ENCODE measurements at regions not wholly inside any gene's neighbourhood (a gene's known extent, or its start where the extent isn't known, plus 50 kb on each side); places are given as distances from the start of the nearest gene placed in this dataset.

GRCh38 chr5:90014420-90014819 is 395.1 kb downstream of the CETN3 start:
- peak overlapping the region; percentile 60 for H2AFZ ChIP-seq (ENCODE audit: low read length)
- no peak overlapping the region for H2BK5ac ChIP-seq (ENCODE audit: low read length)
- H3K4me1 ChIP-seq (ENCODE audit: control insufficient read depth in 2 of 2, insufficient read depth in 1 of 2, low read depth in 1 of 2, low read length in 2 of 2): peaks cover 1 to 17% of the 10 kb centered on the region in 2 donors
- H4K91ac ChIP-seq (ENCODE audit: low read depth, low read length, poor library complexity): no peak overlapping the region
- H2BK15ac ChIP-seq (ENCODE audit: low read length): no peak overlapping the region
- no peak overlapping the region for H3K18ac ChIP-seq (ENCODE audit: low read length)
- H2BK12ac ChIP-seq (ENCODE audit: low read length): no peak overlapping the region
- no peak overlapping the region for H3K4ac ChIP-seq (ENCODE audit: low read length)
- H3K23ac ChIP-seq (ENCODE audit: low read depth, low read length, poor library complexity): no peak overlapping the region
- no peaks in the 10 kb centered on the region for H3K36me3 ChIP-seq (replicated peaks in 1 of 2; ENCODE audit: control insufficient read depth in 2 of 2, insufficient read depth in 2 of 2, low read length in 2 of 2)
- no peak overlapping the region for H4K8ac ChIP-seq (ENCODE audit: low read depth, low read length)
- H3K4me2 ChIP-seq (ENCODE audit: insufficient read depth, low read length, poor library complexity, severe bottlenecking): no peak overlapping the region
- H3K4me3 ChIP-seq (ENCODE audit: low read length in 2 of 2): no peak overlapping the region
- H3K9me3 ChIP-seq (replicated peaks in 1 of 2; ENCODE audit: control insufficient read depth in 2 of 2, insufficient read depth in 1 of 2, low read depth in 1 of 2, low read length in 2 of 2): no peaks in the 10 kb centered on the region
- H3K14ac ChIP-seq (ENCODE audit: low read length): no peak overlapping the region
- no peak overlapping the region for H3K27ac ChIP-seq (replicated peaks; ENCODE audit: low read length)
- no peaks in the 10 kb centered on the region for H3K79me1 ChIP-seq (ENCODE audit: low read depth, low read length)
- no peaks in the 10 kb centered on the region for H3K27me3 ChIP-seq (ENCODE audit: control insufficient read depth in 3 of 3, insufficient read depth in 3 of 3, low read depth in 1 of 3, low read length in 3 of 3)
- H2AK5ac ChIP-seq (ENCODE audit: low read depth, low read length): peak overlapping the region; percentile 63
- no peak for DNase-seq (ENCODE audit: low spot score)
- no peak overlapping the region for H3K9ac ChIP-seq (ENCODE audit: low read depth, low read length, poor library complexity)
- H2BK120ac ChIP-seq (ENCODE audit: low read depth, low read length): no peak overlapping the region

GRCh38 chr5:90000351-90000750 is 409.2 kb downstream of the CETN3 start:
- H3K9ac ChIP-seq (ENCODE audit: low read depth, low read length, poor library complexity): no peak overlapping the region
- no peaks in the 10 kb centered on the region for H3K36me3 ChIP-seq (replicated peaks in 1 of 2; ENCODE audit: control insufficient read depth in 2 of 2, insufficient read depth in 2 of 2, low read length in 2 of 2)
- H2BK120ac ChIP-seq (ENCODE audit: low read depth, low read length): no peak overlapping the region
- H3K27ac ChIP-seq (replicated peaks; ENCODE audit: low read length): no peak overlapping the region
- H4K8ac ChIP-seq (ENCODE audit: low read depth, low read length): no peak overlapping the region
- no CpG with 5 or more reads among the region's 2 CpGs for WGBS, 2 donors (ENCODE audit: extremely low coverage in 2 of 2, insufficient read length in 2 of 2, insufficient replicate concordance in 1 of 2)
- H3K14ac ChIP-seq (ENCODE audit: low read length): no peak overlapping the region
- H3K4ac ChIP-seq (ENCODE audit: low read length): no peak overlapping the region
- no peaks in the 10 kb centered on the region for H3K9me3 ChIP-seq (replicated peaks in 1 of 2; ENCODE audit: control insufficient read depth in 2 of 2, insufficient read depth in 1 of 2, low read depth in 1 of 2, low read length in 2 of 2)
- no peak overlapping the region for H2BK5ac ChIP-seq (ENCODE audit: low read length)
- H3K23ac ChIP-seq (ENCODE audit: low read depth, low read length, poor library complexity): no peak overlapping the region
- no peak overlapping the region for H4K91ac ChIP-seq (ENCODE audit: low read depth, low read length, poor library complexity)
- H3K79me1 ChIP-seq (ENCODE audit: low read depth, low read length): no peaks in the 10 kb centered on the region
- no peak overlapping the region for H3K4me3 ChIP-seq (ENCODE audit: low read length in 2 of 2)
- no peak overlapping the region for H3K4me2 ChIP-seq (ENCODE audit: insufficient read depth, low read length, poor library complexity, severe bottlenecking)
- H2BK12ac ChIP-seq (ENCODE audit: low read length): no peak overlapping the region
- no peak overlapping the region for H3K18ac ChIP-seq (ENCODE audit: low read length)
- no peak for DNase-seq (ENCODE audit: low spot score)
- H3K4me1 ChIP-seq (ENCODE audit: control insufficient read depth in 2 of 2, insufficient read depth in 1 of 2, low read depth in 1 of 2, low read length in 2 of 2): no peaks in the 10 kb centered on the region
- H2AK5ac ChIP-seq (ENCODE audit: low read depth, low read length): no peak overlapping the region
- no peak overlapping the region for H2AFZ ChIP-seq (ENCODE audit: low read length)
- no peak overlapping the region for H2BK15ac ChIP-seq (ENCODE audit: low read length)
- no peaks in the 10 kb centered on the region for H3K27me3 ChIP-seq (ENCODE audit: control insufficient read depth in 3 of 3, insufficient read depth in 3 of 3, low read depth in 1 of 3, low read length in 3 of 3)

- Histone ChIP-seq H3K36me3 (replicated peaks in 1 of 2; ENCODE audit: control insufficient read depth in 2 of 2, insufficient read depth in 2 of 2, low read length in 2 of 2) (no peaks in the 10 kb centered on the region), H4K8ac (ENCODE audit: low read depth, low read length) (no peak overlapping the region), H2AK5ac (ENCODE audit: low read depth, low read length) (no peak overlapping the region), H3K9me3 (replicated peaks in 1 of 2; ENCODE audit: control insufficient read depth in 2 of 2, insufficient read depth in 1 of 2, low read depth in 1 of 2, low read length in 2 of 2) (no peaks in the 10 kb centered on the region), H2BK12ac (ENCODE audit: low read length) (no peak overlapping the region), H2BK120ac (ENCODE audit: low read depth, low read length) (no peak overlapping the region), H3K9ac (ENCODE audit: low read depth, low read length, poor library complexity) (no peak overlapping the region), H4K91ac (ENCODE audit: low read depth, low read length, poor library complexity) (no peak overlapping the region), H3K14ac (ENCODE audit: low read length) (no peak overlapping the region), H3K27me3 (ENCODE audit: control insufficient read depth in 3 of 3, insufficient read depth in 3 of 3, low read depth in 1 of 3, low read length in 3 of 3) (no peaks in the 10 kb centered on the region), H2BK15ac (ENCODE audit: low read length) (no peak overlapping the region), H3K4ac (ENCODE audit: low read length) (no peak overlapping the region), H3K4me3 (ENCODE audit: low read length in 2 of 2) (no peak overlapping the region), H3K23ac (ENCODE audit: low read depth, low read length, poor library complexity) (no peak overlapping the region), H2BK5ac (ENCODE audit: low read length) (no peak overlapping the region), H3K79me1 (ENCODE audit: low read depth, low read length) (no peaks in the 10 kb centered on the region), H3K4me1 (ENCODE audit: control insufficient read depth in 2 of 2, insufficient read depth in 1 of 2, low read depth in 1 of 2, low read length in 2 of 2) (no peaks in the 10 kb centered on the region), H2AFZ (ENCODE audit: low read length) (no peak overlapping the region), H3K27ac (replicated peaks; ENCODE audit: low read length) (no peak overlapping the region), H3K18ac (ENCODE audit: low read length) (no peak overlapping the region), H3K4me2 (ENCODE audit: insufficient read depth, low read length, poor library complexity, severe bottlenecking) (no peak overlapping the region)
- no CpG with 5 or more reads among the region's 3 CpGs for WGBS, 2 donors (ENCODE audit: extremely low coverage in 2 of 2, insufficient read length in 2 of 2, insufficient replicate concordance in 1 of 2)
- DNase-seq (ENCODE audit: low spot score): no peak
These were observed 410.8 kb downstream of the CETN3 start for GRCh38 chr5:89998519-89999305.

- Histone ChIP-seq H3K4ac (ENCODE audit: low read length) (no peak overlapping the region), H2BK120ac (ENCODE audit: low read depth, low read length) (no peak overlapping the region), H2AK5ac (ENCODE audit: low read depth, low read length) (no peak overlapping the region), H2BK12ac (ENCODE audit: low read length) (no peak overlapping the region), H3K4me2 (ENCODE audit: insufficient read depth, low read length, poor library complexity, severe bottlenecking) (no peak overlapping the region), H3K18ac (ENCODE audit: low read length) (no peak overlapping the region), H3K27ac (replicated peaks; ENCODE audit: low read length) (no peak overlapping the region), H2BK15ac (ENCODE audit: low read length) (no peak overlapping the region), H3K4me1 (ENCODE audit: control insufficient read depth in 2 of 2, insufficient read depth in 1 of 2, low read depth in 1 of 2, low read length in 2 of 2) (no peaks in the 10 kb centered on the region), H3K36me3 (replicated peaks in 1 of 2; ENCODE audit: control insufficient read depth in 2 of 2, insufficient read depth in 2 of 2, low read length in 2 of 2) (no peaks in the 10 kb centered on the region), H3K9me3 (replicated peaks in 1 of 2; ENCODE audit: control insufficient read depth in 2 of 2, insufficient read depth in 1 of 2, low read depth in 1 of 2, low read length in 2 of 2) (no peaks in the 10 kb centered on the region), H3K23ac (ENCODE audit: low read depth, low read length, poor library complexity) (no peak overlapping the region), H4K8ac (ENCODE audit: low read depth, low read length) (no peak overlapping the region), H4K91ac (ENCODE audit: low read depth, low read length, poor library complexity) (no peak overlapping the region), H3K14ac (ENCODE audit: low read length) (no peak overlapping the region), H3K9ac (ENCODE audit: low read depth, low read length, poor library complexity) (no peak overlapping the region), H3K79me1 (ENCODE audit: low read depth, low read length) (no peaks in the 10 kb centered on the region), H3K27me3 (ENCODE audit: control insufficient read depth in 3 of 3, insufficient read depth in 3 of 3, low read depth in 1 of 3, low read length in 3 of 3) (no peaks in the 10 kb centered on the region), H2AFZ (ENCODE audit: low read length) (no peak overlapping the region), H2BK5ac (ENCODE audit: low read length) (no peak overlapping the region), H3K4me3 (ENCODE audit: low read length in 2 of 2) (no peak overlapping the region)
- no CpG with 5 or more reads among the region's 5 CpGs for WGBS, 2 donors (ENCODE audit: extremely low coverage in 2 of 2, insufficient read length in 2 of 2, insufficient replicate concordance in 1 of 2)
- DNase-seq (ENCODE audit: low spot score): no peak
These were observed 412.7 kb downstream of the CETN3 start for GRCh38 chr5:89996890-89997289.

All from neuronal stem cell (in vitro differentiated cells).